ENCODE measurements at regions not wholly inside any gene's neighbourhood (a gene's known extent, or its start where the extent isn't known, plus 50 kb on each side); places are given as distances from the start of the nearest gene placed in this dataset.

- TF ChIP-seq CTCF (IDR thresholded peaks at IDR 0.05): no peak
- DNase-seq (ENCODE audit: low spot score) (no peak), ATAC-seq (ENCODE audit: low FRiP score) (no peak)
Measured at GRCh38 chr16:51752438-51752995, 601.4 kb upstream of the SALL1 start.

- DNase-seq (ENCODE audit: low spot score): no peak
- no peak for TF ChIP-seq CTCF (IDR thresholded peaks at IDR 0.05)
- ATAC-seq (ENCODE audit: low FRiP score): no peak
Measured at GRCh38 chr16:51747329-51747728, 596.3 kb upstream of the SALL1 start.

GRCh38 chr16:51734220-51734619, 583.1 kb upstream of the SALL1 start:
- no peak for TF ChIP-seq CTCF (IDR thresholded peaks at IDR 0.05)
- ATAC-seq (ENCODE audit: low FRiP score): no peak
- no peak for DNase-seq (ENCODE audit: low spot score)

- no peak for ATAC-seq (ENCODE audit: low FRiP score)
- no peak for TF ChIP-seq CTCF (IDR thresholded peaks at IDR 0.05)
Measured at GRCh38 chr16:51733181-51733580, 582.1 kb upstream of the SALL1 start.

GRCh38 chr16:51731160-51731559, 580.1 kb upstream of the SALL1 start:
- TF ChIP-seq CTCF (IDR thresholded peaks at IDR 0.05): no peak
- ATAC-seq (ENCODE audit: low FRiP score) (no peak), DNase-seq (ENCODE audit: low spot score) (no peak)

More at GRCh38 chr16:51733181-51733580, 582.1 kb upstream of the SALL1 start:
- DNase-seq (ENCODE audit: low spot score): no peak

GRCh38 chr16:51723036-51723724, 572.1 kb upstream of the SALL1 start:
- no peak for TF ChIP-seq CTCF (IDR thresholded peaks at IDR 0.05)
- DNase-seq (ENCODE audit: low spot score) (no peak), ATAC-seq (ENCODE audit: low FRiP score) (no peak)

- no peak for TF ChIP-seq CTCF (IDR thresholded peaks at IDR 0.05)
- DNase-seq (ENCODE audit: low spot score): no peak
- ATAC-seq (ENCODE audit: low FRiP score): no peak
Measured at GRCh38 chr16:51722467-51722866, 571.4 kb upstream of the SALL1 start.

All from omental fat pad (tissue), 3 donors.